MCF 10A (cell line): ENCODE measurements at regions not wholly inside any gene's neighbourhood (a gene's known extent, or its start where the extent isn't known, plus 50 kb on each side); places are given as distances from the start of the nearest gene placed in this dataset.

ENCODE experiments used
- BruUV-seq: library from RNA; stranded (reverse); fragments of 400-500 nt; replicated peaks from 2 replicates; lab custom pipeline; 2021; lab: Mats Ljungman, UMichigan
- CTCF ChIA-PET: fragments of 300-600 bp; sonication (Branson Sonifier 250); formaldehyde crosslinking; extraction: SDS; loops from one replicate; lab custom pipeline; 2021; ENCODE audit warnings: antibody characterized with exemption, inconsistent platforms; lab: Yijun Ruan, JAX
- POLR2A ChIA-PET: fragments of 300-600, 350-650 bp; sonication (Branson Sonifier 250); formaldehyde crosslinking; extraction: SDS; loops from one replicate; lab custom pipeline; 2020; ENCODE audit warnings: antibody characterized with exemption, inconsistent platforms; lab: Yijun Ruan, JAX
- DNase-seq: peaks from one replicate; pipeline ENCODE4 v3.0.0-alpha.2; 2018; ENCODE audit not compliant: unreplicated experiment
- H3K27ac Mint-ChIP-seq: one replicate; pipeline ENCODE4 v1.8.0; 2022; ENCODE audit warnings: mild to moderate bottlenecking, low read depth, mixed read lengths; ENCODE audit not compliant: unreplicated experiment
- H3K27me3 Mint-ChIP-seq: one replicate; pipeline ENCODE4 v1.8.0; 2022; ENCODE audit warnings: mixed read lengths; ENCODE audit not compliant: insufficient read depth, unreplicated experiment
- H3K36me3 Mint-ChIP-seq: one replicate; pipeline ENCODE4 v1.8.0; 2022; ENCODE audit warnings: mild to moderate bottlenecking, moderate library complexity, mixed read lengths; ENCODE audit not compliant: insufficient read depth, unreplicated experiment
- H3K4me1 Mint-ChIP-seq: one replicate; pipeline ENCODE4 v1.8.0; 2022; ENCODE audit warnings: mixed read lengths; ENCODE audit not compliant: insufficient read depth, unreplicated experiment
- H3K4me3 Mint-ChIP-seq: one replicate; pipeline ENCODE4 v1.8.0; 2022; ENCODE audit warnings: mild to moderate bottlenecking, moderate library complexity, mixed read lengths; ENCODE audit not compliant: unreplicated experiment
- H3K9me3 Mint-ChIP-seq: one replicate; pipeline ENCODE4 v1.8.0; 2022; ENCODE audit warnings: mixed read lengths; ENCODE audit not compliant: unreplicated experiment
- CTCF ChIP-seq: fragments of 200-600 bp; IDR thresholded peaks from one replicate; pipeline ENCODE4 v1.8.0; 2022; ENCODE audit warnings: antibody characterized with exemption, mild to moderate bottlenecking; ENCODE audit not compliant: unreplicated experiment
- intact Hi-C: fragments of 100-400 bp; cut with micrococcal nuclease; formaldehyde crosslinking; loops from 2 replicates; pipeline ENCODE4 v1.14.1; 2022

DNA sequence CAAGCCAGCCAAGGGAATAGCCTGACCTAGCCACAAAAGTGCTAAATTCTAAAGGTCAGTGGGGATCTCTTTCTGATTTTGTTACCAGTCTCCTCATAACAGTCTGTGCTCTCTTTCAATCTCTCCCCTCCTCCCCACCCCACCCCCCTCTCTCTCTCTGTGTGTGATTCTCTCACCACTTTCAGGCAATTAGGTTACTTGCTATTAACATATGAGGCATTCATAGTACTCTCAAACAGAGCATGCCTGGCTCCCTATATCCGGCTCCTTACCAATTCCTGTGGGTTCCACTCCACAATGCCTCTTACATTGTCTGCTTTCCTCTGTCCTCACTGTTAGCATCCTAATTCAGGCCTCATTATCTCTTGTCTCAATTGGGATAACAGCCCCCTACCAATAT, 464.3 kb upstream of the DEPDC1 start:
- no peaks in the 10 kb centered on the region for H3K27me3 Mint-ChIP-seq
- H3K4me3 Mint-ChIP-seq, result no peak overlapping the region
- H3K27ac Mint-ChIP-seq, result no peak overlapping the region
- H3K4me1 Mint-ChIP-seq, result no peaks in the 10 kb centered on the region
- no TSS peak for BruUV-seq
- POLR2A ChIA-PET, result no interaction called here
- intact Hi-C loops, result no loop called here
- CTCF ChIA-PET, result no interaction called here
- no peaks in the 10 kb centered on the region for H3K36me3 Mint-ChIP-seq
- no peaks in the 10 kb centered on the region for H3K9me3 Mint-ChIP-seq
- no peak for TF ChIP-seq CTCF
- DNase-seq, result no peak

DNA sequence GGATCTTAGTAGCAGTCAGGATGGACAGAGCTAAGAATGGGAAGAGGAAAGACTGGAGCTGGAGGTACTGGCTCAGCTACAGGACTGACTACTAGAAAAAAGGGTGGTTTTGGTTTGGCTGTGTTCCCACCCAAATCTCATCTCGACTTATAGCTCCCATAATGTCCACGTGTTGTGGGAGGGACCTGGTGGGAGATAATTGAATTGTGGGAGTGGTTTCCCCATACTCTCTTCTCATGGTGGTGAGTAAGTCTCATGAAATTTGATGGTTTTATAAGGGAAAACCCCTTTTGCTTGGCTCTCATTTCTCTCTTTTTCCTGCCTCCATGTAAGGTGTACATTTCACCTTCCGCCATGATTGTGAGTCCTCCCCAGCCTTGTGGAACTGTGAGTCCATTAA, 466.5 kb upstream of the DEPDC1 start:
- no TSS peak for BruUV-seq
- no peak for DNase-seq
- H3K4me3 Mint-ChIP-seq, result no peak overlapping the region

DNA sequence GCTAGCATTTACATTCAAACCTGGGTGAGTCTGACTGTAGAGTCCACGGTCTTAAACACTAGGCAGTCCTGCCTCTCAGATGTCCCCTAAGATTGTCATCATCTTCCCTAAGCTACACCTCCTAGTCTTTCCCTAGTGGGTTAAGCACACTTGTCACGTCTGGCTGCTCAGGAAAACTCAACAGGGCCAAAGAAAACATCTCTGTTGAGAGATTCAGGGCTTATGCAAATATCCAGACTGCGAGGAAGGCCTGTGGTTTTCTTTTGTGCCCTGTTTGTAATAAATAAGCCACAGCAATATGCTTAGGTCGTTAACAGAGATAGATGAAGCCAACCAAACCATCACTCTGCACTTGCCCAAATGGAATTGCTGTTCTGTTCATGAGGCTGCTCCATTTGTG, 472.6 kb upstream of the DEPDC1 start:
- Mint-ChIP-seq H3K4me1 (no peaks in the 10 kb centered on the region), H3K4me3 (no peak overlapping the region), H3K36me3 (no peaks in the 10 kb centered on the region), H3K27ac (no peak overlapping the region), H3K9me3 (no peaks in the 10 kb centered on the region), H3K27me3 (no peaks in the 10 kb centered on the region)
- no peak for TF ChIP-seq CTCF
- intact Hi-C loops, result no loop called here
- no TSS peak for BruUV-seq
- ChIA-PET POLR2A (no interaction called here), CTCF (no interaction called here)
- DNase-seq, result no peak

More for the DNA sequence above, 466.5 kb upstream of the DEPDC1 start:
- POLR2A ChIA-PET, result no interaction called here
- H3K4me1 Mint-ChIP-seq, result no peaks in the 10 kb centered on the region
- no peak for TF ChIP-seq CTCF
- intact Hi-C loops, result no loop called here
- H3K36me3 Mint-ChIP-seq, result no peaks in the 10 kb centered on the region
- no peak overlapping the region for H3K27ac Mint-ChIP-seq
- H3K9me3 Mint-ChIP-seq, result no peaks in the 10 kb centered on the region
- H3K27me3 Mint-ChIP-seq, result no peaks in the 10 kb centered on the region
- CTCF ChIA-PET, result no interaction called here

- POLR2A ChIA-PET, result no interaction called here
These were observed 473.7 kb upstream of the DEPDC1 start for GRCh38 chr1:68970571-68970970.

More at GRCh38 chr1:68970571-68970970, 473.7 kb upstream of the DEPDC1 start:
- TF ChIP-seq CTCF, result no peak
- no peaks in the 10 kb centered on the region for H3K36me3 Mint-ChIP-seq
- CTCF ChIA-PET, result no interaction called here
- H3K27ac Mint-ChIP-seq, result no peak overlapping the region
- no TSS peak for BruUV-seq
- no peaks in the 10 kb centered on the region for H3K9me3 Mint-ChIP-seq
- DNase-seq, result no peak
- no peaks in the 10 kb centered on the region for H3K27me3 Mint-ChIP-seq
- intact Hi-C loops, result no loop called here
- H3K4me1 Mint-ChIP-seq, result no peaks in the 10 kb centered on the region
- no peak overlapping the region for H3K4me3 Mint-ChIP-seq
